Calu3 (cell line): ENCODE measurements at regions not wholly inside any gene's neighbourhood (a gene's known extent, or its start where the extent isn't known, plus 50 kb on each side); places are given as distances from the start of the nearest gene placed in this dataset.

Experiments used
- BruUV-seq: library from RNA; stranded (reverse); fragments of 400-500 nt; replicated peaks from 2 replicates; lab custom pipeline; 2021; lab: Mats Ljungman, UMichigan
- CTCF ChIA-PET: fragments of 300-600 bp; sonication (Branson Sonifier 250); formaldehyde crosslinking; loops from one replicate; lab custom pipeline; 2022; ENCODE audit warnings: antibody characterized with exemption; lab: Charles Lee
- DNase-seq: peaks from one replicate; pipeline ENCODE4 v3.0.0; 2022
- H3K27ac Mint-ChIP-seq: one replicate; pipeline ENCODE4 v1.8.0; 2022; ENCODE audit warnings: mixed read lengths; ENCODE audit not compliant: unreplicated experiment
- H3K27me3 Mint-ChIP-seq: one replicate; pipeline ENCODE4 v1.8.0; 2022; ENCODE audit warnings: mixed read lengths; ENCODE audit not compliant: unreplicated experiment
- H3K36me3 Mint-ChIP-seq: one replicate; pipeline ENCODE4 v1.8.0; 2022; ENCODE audit warnings: mild to moderate bottlenecking, moderate library complexity, mixed read lengths; ENCODE audit not compliant: insufficient read depth, unreplicated experiment
- H3K4me1 Mint-ChIP-seq: one replicate; pipeline ENCODE4 v1.8.0; 2022; ENCODE audit warnings: mild to moderate bottlenecking, low read depth, mixed read lengths; ENCODE audit not compliant: unreplicated experiment
- H3K4me3 Mint-ChIP-seq: one replicate; pipeline ENCODE4 v1.8.0; 2022; ENCODE audit warnings: mild to moderate bottlenecking, low read depth, moderate library complexity, mixed read lengths; ENCODE audit not compliant: unreplicated experiment
- H3K9me3 Mint-ChIP-seq: one replicate; pipeline ENCODE4 v1.8.0; 2022; ENCODE audit warnings: low read depth, mixed read lengths; ENCODE audit not compliant: unreplicated experiment
- intact Hi-C: fragments of 100-400 bp; cut with micrococcal nuclease; formaldehyde crosslinking; loops from one replicate; pipeline ENCODE4 v1.10.0; 2022; ENCODE audit not compliant: unreplicated experiment
- TF ChIP-seq, protein P1 (sequence below): fragments of 200-600 bp; IDR thresholded peaks from one replicate; pipeline ENCODE4 v1.8.0; 2022; ENCODE audit warnings: antibody characterized with exemption; ENCODE audit not compliant: unreplicated experiment

DNA sequence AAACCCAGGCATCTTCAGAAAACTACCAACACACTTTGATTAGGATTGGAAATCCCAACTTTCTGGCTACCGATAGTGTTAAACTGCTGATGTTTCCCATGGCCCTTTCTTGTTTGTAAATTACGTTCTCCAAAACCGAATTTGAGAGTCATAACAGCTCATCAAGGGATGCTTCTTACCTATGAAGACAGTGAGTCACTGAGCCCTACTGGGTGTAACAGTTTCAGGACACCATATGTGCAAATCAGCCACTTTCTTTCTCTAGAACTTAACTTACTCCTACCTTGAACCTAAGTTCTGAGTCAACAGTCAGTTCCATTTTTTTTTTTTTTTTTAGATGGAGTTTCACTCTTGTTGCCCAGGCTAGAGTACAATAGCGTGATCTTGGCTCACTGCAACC is 410.1 kb upstream of the TSHZ3 start:
- TF ChIP-seq, protein P1, sequence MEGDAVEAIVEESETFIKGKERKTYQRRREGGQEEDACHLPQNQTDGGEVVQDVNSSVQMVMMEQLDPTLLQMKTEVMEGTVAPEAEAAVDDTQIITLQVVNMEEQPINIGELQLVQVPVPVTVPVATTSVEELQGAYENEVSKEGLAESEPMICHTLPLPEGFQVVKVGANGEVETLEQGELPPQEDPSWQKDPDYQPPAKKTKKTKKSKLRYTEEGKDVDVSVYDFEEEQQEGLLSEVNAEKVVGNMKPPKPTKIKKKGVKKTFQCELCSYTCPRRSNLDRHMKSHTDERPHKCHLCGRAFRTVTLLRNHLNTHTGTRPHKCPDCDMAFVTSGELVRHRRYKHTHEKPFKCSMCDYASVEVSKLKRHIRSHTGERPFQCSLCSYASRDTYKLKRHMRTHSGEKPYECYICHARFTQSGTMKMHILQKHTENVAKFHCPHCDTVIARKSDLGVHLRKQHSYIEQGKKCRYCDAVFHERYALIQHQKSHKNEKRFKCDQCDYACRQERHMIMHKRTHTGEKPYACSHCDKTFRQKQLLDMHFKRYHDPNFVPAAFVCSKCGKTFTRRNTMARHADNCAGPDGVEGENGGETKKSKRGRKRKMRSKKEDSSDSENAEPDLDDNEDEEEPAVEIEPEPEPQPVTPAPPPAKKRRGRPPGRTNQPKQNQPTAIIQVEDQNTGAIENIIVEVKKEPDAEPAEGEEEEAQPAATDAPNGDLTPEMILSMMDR = no peak
- Mint-ChIP-seq H3K9me3 (peaks cover 15% of the 10 kb centered on the region), H3K4me1 (no peaks in the 10 kb centered on the region), H3K27me3 (no peaks in the 10 kb centered on the region), H3K27ac (no peak overlapping the region), H3K36me3 (no peaks in the 10 kb centered on the region), H3K4me3 (no peak overlapping the region)
- DNase-seq = no peak
- CTCF ChIA-PET = interaction anchor here (0.6 kb wide), 1 partner anchor 668 kb away, joined by 3 read pairs; no protein-coding TSS in a partner anchor
- no TSS peak for BruUV-seq
- intact Hi-C loops = no loop called here

DNA sequence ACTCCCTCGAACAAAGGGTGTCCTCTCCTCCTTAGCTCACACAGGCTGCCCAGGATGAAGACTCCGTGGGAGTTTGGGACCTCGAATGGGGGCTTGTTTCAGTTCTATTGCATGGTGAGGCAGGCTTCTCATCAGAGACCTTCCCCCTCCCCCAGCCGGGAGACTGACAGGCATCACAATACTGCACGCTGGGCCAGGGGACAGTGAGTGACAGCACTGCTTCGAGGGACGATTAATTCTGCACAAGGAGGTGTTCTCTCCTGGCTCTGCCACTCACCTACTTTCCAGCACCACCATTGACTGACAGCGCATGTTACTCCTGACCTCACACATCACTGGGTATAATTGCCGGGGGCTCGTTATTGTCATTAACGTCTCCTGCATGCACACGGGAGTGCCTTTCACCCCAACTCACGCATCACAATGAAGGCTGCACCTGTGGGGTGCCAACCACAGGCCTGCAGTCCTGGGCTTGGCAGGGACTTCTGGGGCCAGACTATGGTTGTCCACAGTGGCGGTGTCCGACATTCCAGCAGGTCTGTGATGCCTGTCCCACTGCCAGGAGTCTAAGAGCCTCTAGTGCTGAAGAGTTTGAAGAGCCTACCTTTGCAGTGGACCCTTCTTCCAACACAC is 412.2 kb upstream of the TSHZ3 start:
- Mint-ChIP-seq H3K4me3 (no peak overlapping the region), H3K27ac (no peak overlapping the region), H3K27me3 (no peaks in the 10 kb centered on the region), H3K9me3 (peaks cover 14% of the 10 kb centered on the region), H3K36me3 (no peaks in the 10 kb centered on the region), H3K4me1 (no peaks in the 10 kb centered on the region)
- TF ChIP-seq, protein P1 = no peak
- no TSS peak for BruUV-seq
- CTCF ChIA-PET = no interaction called here
- intact Hi-C loops = no loop called here
- no peak for DNase-seq

DNA sequence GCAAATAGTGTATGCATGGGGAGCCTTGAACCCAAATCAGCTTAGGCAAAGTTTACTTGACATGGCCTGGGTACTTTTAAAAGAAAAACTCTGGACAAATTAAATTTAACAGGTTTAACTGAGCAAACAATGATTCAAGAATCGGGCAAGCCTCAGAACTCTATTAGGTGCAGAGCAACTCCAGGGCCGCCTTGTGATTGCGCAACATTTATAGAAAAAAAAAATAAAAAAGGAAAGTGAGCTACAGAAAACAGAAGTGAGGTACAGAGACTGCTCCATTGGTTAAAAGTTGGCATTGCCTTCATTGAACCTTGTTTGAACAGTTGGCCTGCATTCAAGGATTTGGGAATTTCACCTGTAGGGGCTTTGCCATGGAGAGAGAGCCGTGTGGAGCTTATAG is 421.0 kb upstream of the TSHZ3 start:
- intact Hi-C loops = no loop called here
- Mint-ChIP-seq H3K9me3 (peaks cover 16% of the 10 kb centered on the region), H3K4me3 (no peak overlapping the region), H3K4me1 (no peaks in the 10 kb centered on the region), H3K27ac (no peak overlapping the region), H3K36me3 (no peaks in the 10 kb centered on the region), H3K27me3 (no peaks in the 10 kb centered on the region)
- CTCF ChIA-PET = no interaction called here
- no peak for DNase-seq
- BruUV-seq = no TSS peak
- TF ChIP-seq, protein P1 = no peak

DNA sequence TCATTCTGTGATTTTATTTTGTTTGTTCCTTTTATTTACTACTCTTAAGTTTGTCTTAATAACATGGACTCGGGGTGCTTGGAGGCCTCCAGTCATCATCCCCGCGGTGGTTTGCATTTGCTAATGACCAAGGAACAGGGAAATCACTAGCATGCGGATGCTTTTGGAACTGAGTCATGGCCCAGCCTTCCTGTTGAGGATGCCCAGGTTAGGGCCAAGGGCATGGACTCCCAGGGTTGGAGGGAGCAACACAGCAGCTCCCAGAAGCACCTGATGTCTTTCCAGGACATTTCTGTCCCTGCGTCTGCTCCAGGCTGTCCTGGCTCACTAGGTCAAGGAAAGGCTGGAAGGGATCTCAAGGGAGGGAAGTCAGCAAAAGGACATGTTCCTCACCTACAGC is 423.7 kb upstream of the TSHZ3 start:
- TF ChIP-seq, protein P1 = no peak
- intact Hi-C loops = no loop called here
- no peak for DNase-seq
- Mint-ChIP-seq H3K9me3 (peaks cover 9% of the 10 kb centered on the region), H3K4me3 (no peak overlapping the region), H3K4me1 (no peaks in the 10 kb centered on the region), H3K27ac (no peak overlapping the region), H3K27me3 (no peaks in the 10 kb centered on the region), H3K36me3 (no peaks in the 10 kb centered on the region)
- CTCF ChIA-PET = no interaction called here
- no TSS peak for BruUV-seq
